ENCODE measurements at regions not wholly inside any gene's neighbourhood (a gene's known extent, or its start where the extent isn't known, plus 50 kb on each side); places are given as distances from the start of the nearest gene placed in this dataset.

DNA sequence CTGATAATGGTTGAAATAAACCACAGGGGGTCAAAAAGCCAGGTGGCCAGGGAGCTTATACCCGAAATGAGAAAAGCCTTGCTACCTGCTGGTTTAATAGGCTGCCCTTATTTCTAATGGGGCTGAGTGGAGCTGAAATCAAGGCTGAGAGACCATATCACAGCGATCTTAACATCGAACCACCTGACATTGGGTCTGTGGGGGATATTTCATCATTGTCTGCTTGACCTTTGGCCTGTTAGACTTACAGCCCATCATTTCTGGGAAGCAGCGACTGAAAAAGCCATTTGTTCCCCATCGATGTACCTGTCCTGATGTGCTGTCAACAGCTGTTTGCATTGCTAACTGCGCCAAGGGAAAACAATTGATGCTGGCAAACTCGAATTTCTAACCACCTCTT lies 199.7 kb upstream of the SLC14A2 start:
- no peak for DNase-seq (ENCODE audit: low spot score)
- Histone ChIP-seq H3K4me1 (replicated peaks) (no peaks in the 10 kb centered on the region), H3K9me3 (no peaks in the 10 kb centered on the region), H3K27ac (no peak overlapping the region), H3K4me3 (no peak overlapping the region), H3K27me3 (replicated peaks; ENCODE audit: insufficient read depth) (no peaks in the 10 kb centered on the region), H3K36me3 (no peaks in the 10 kb centered on the region)
- 49% methylated on average over 7 of the region's 7 CpGs for WGBS
- intact Hi-C loops (cut with DNase I), result loop anchor here (10.0 kb wide), 2 partner anchors 161 to 199 kb away; partner anchors contain the start of gene SLC14A2
- TF ChIP-seq POLR2AphosphoS5 (IDR thresholded peaks at IDR 0.05) (no peak), POLR2A (IDR thresholded peaks at IDR 0.05) (no peak), CTCF (IDR thresholded peaks at IDR 0.05) (no peak)

DNA sequence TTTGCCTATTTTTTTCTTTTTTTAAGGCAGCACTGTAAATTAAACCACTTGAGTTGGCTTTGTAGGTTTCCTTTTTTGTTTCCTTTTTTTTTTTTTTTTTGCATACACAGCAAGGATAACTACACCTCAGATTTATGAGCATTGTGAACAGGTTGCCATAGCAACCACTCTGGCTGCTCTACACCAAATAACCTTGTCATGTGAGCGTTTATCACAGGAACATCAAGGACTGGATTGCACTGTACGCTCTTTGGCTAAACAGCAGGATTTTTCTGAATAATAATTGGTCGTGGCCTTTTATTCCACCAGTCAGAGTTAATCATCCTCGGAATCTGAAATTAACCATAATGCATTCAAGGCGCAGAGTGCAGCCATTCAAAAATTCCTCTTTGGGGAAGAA lies 199.1 kb upstream of the SLC14A2 start:
- intact Hi-C loops (cut with DNase I), result loop anchor here (10.0 kb wide), 2 partner anchors 161 to 199 kb away; partner anchors contain the start of gene SLC14A2
- WGBS, result 4% methylated on average over 5 of the region's 5 CpGs
- no peaks in the 10 kb centered on the region for H3K4me1 ChIP-seq (replicated peaks)
- DNase-seq (ENCODE audit: low spot score), result peak; percentile 61
- H3K27me3 ChIP-seq (replicated peaks; ENCODE audit: insufficient read depth), result no peaks in the 10 kb centered on the region
- no peaks in the 10 kb centered on the region for H3K9me3 ChIP-seq
- no peaks in the 10 kb centered on the region for H3K36me3 ChIP-seq
- TF ChIP-seq POLR2AphosphoS5 (IDR thresholded peaks at IDR 0.05), result peak; percentile 82
- TF ChIP-seq CTCF (IDR thresholded peaks at IDR 0.05), result no peak
- no peak for TF ChIP-seq POLR2A (IDR thresholded peaks at IDR 0.05)
- H3K4me3 ChIP-seq, result no peak overlapping the region
- H3K27ac ChIP-seq, result no peak overlapping the region

DNA sequence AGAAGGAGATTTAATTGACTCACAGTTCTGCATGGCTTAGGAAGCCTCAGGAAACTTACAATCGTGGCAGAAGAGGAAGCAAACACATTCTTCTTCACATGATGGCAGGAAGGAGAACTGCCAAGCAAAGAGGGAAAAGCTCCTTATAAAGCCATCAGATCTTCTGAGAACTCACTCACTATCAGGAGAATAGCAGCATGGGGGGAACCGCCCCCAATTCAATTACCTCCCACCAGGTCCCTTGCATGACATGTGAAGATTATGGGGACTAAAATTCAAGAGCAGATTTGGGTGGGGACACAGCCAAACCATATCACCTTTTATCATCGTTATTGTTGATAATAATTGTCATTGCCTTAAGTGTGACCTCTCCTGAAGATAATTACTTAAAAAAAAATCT lies 197.9 kb upstream of the SLC14A2 start:
- no peaks in the 10 kb centered on the region for H3K27me3 ChIP-seq (replicated peaks; ENCODE audit: insufficient read depth)
- TF ChIP-seq CTCF (IDR thresholded peaks at IDR 0.05), result no peak
- no peak for TF ChIP-seq POLR2AphosphoS5 (IDR thresholded peaks at IDR 0.05)
- no peak for TF ChIP-seq POLR2A (IDR thresholded peaks at IDR 0.05)
- no peak overlapping the region for H3K27ac ChIP-seq
- no peak overlapping the region for H3K4me3 ChIP-seq
- intact Hi-C loops (cut with DNase I), result loop anchor here (10.0 kb wide), 2 partner anchors 163 to 197 kb away; partner anchors contain the start of gene SLC14A2
- no peaks in the 10 kb centered on the region for H3K36me3 ChIP-seq
- H3K9me3 ChIP-seq, result no peaks in the 10 kb centered on the region
- WGBS, result 67% methylated on average over 3 of the region's 3 CpGs
- no peaks in the 10 kb centered on the region for H3K4me1 ChIP-seq (replicated peaks)
- no peak for DNase-seq (ENCODE audit: low spot score)

DNA sequence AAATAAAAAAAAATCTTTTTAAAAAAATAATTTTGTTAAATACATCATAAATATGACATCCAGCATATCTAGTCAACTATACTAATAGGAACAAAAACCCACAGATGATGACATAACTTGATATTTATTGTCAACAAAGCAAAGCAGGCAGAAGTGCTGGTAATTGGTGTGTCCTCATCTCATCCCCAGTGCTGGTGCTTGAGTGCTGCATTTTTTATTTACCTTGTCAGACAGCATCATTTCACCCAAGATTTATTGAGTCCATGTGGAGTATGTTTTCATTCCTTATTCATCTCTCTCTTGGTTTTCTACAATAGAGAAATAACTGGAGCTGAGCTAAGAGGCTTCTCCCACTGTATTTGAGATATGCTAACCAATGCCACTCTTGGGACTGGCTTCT lies 191.6 kb upstream of the SLC14A2 start:
- no peak for DNase-seq (ENCODE audit: low spot score)
- intact Hi-C loops (cut with DNase I), result no loop called here
- Histone ChIP-seq H3K36me3 (no peaks in the 10 kb centered on the region), H3K4me3 (no peak overlapping the region), H3K4me1 (replicated peaks) (no peaks in the 10 kb centered on the region), H3K9me3 (no peaks in the 10 kb centered on the region), H3K27me3 (replicated peaks; ENCODE audit: insufficient read depth) (no peaks in the 10 kb centered on the region), H3K27ac (no peak overlapping the region)
- no peak for TF ChIP-seq POLR2AphosphoS5 (IDR thresholded peaks at IDR 0.05)
- TF ChIP-seq CTCF (IDR thresholded peaks at IDR 0.05), result no peak
- TF ChIP-seq POLR2A (IDR thresholded peaks at IDR 0.05), result no peak

DNA sequence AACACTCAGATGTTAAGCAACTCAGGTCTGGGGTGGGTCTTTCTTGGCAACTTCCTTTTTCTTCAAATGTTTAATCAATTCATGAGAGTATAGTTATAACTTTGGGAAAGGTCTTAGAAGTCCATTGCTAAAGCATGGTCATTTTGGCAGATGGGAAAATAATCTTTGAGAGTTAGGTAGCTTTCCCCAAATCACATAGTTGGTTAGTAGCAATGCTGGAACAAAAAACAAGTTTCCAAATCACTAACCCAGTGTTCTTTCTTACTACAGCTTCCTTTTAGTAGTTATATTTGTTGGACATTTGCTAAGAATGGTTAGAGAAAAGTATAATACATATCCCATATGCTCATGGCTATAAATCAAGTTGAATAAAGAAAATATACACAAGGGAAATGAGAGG lies 185.2 kb upstream of the SLC14A2 start:
- Histone ChIP-seq H3K27ac (no peak overlapping the region), H3K36me3 (no peaks in the 10 kb centered on the region), H3K4me3 (no peak overlapping the region), H3K27me3 (replicated peaks; ENCODE audit: insufficient read depth) (no peaks in the 10 kb centered on the region), H3K9me3 (no peaks in the 10 kb centered on the region), H3K4me1 (replicated peaks) (no peaks in the 10 kb centered on the region)
- no peak for DNase-seq (ENCODE audit: low spot score)
- intact Hi-C loops (cut with DNase I), result no loop called here
- no peak for TF ChIP-seq CTCF (IDR thresholded peaks at IDR 0.05)
- no peak for TF ChIP-seq POLR2AphosphoS5 (IDR thresholded peaks at IDR 0.05)
- no peak for TF ChIP-seq POLR2A (IDR thresholded peaks at IDR 0.05)
